Neural progenitor cell (in vitro differentiated cells): ENCODE measurements at regions not wholly inside any gene's neighbourhood (a gene's known extent, or its start where the extent isn't known, plus 50 kb on each side); places are given as distances from the start of the nearest gene placed in this dataset.

Source experiments
- EZH2phosphoT487 ChIP-seq: fragments of 200-600 bp; sonication (generic); IDR thresholded peaks from 2 replicates; pipeline ENCODE4 v1.6.1; 2017; ENCODE audit warnings: antibody characterized with exemption
- TF ChIP-seq, protein P1 (sequence below): fragments of 200-600 bp; sonication (generic); IDR thresholded peaks from 2 replicates; pipeline ENCODE4 v1.5.1; 2017; ENCODE audit warnings: antibody characterized with exemption, mild to moderate bottlenecking

DNA sequence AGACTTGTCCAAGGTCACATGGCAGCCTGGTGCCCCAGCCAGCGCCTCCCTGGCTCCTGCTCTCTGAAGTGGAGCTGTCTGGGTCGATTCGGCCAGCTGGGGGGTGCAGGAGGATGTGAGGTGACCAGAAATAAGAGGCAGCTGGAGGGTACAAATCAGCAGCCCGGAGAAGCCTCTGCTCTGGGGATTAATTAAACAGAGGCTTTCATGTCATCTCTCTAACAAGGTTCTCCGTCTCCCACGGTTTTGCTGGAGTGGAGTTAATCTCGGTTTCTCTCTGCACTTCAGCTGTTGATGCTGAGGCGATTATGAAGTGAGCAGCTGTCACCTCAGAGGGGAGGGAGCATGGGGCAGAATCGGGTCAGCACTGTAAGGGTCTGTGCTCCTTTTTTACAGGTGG is 236.8 kb downstream of the TLE3 start:
- no peak for TF ChIP-seq EZH2phosphoT487
- TF ChIP-seq, protein P1, sequence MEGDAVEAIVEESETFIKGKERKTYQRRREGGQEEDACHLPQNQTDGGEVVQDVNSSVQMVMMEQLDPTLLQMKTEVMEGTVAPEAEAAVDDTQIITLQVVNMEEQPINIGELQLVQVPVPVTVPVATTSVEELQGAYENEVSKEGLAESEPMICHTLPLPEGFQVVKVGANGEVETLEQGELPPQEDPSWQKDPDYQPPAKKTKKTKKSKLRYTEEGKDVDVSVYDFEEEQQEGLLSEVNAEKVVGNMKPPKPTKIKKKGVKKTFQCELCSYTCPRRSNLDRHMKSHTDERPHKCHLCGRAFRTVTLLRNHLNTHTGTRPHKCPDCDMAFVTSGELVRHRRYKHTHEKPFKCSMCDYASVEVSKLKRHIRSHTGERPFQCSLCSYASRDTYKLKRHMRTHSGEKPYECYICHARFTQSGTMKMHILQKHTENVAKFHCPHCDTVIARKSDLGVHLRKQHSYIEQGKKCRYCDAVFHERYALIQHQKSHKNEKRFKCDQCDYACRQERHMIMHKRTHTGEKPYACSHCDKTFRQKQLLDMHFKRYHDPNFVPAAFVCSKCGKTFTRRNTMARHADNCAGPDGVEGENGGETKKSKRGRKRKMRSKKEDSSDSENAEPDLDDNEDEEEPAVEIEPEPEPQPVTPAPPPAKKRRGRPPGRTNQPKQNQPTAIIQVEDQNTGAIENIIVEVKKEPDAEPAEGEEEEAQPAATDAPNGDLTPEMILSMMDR = no peak
